HUES64 (cell line): ENCODE measurements at regions not wholly inside any gene's neighbourhood (a gene's known extent, or its start where the extent isn't known, plus 50 kb on each side); places are given as distances from the start of the nearest gene placed in this dataset.

Source experiments
- H3K27ac ChIP-seq: 2 replicates; pipeline ENCODE4 v1.7.0; 2013; ENCODE audit warnings: low read depth, low read length, inconsistent platforms
- H3K27me3 ChIP-seq: 2 replicates; pipeline ENCODE4 v1.6.1; 2013; ENCODE audit warnings: mild to moderate bottlenecking, low read length; ENCODE audit not compliant: insufficient read depth
- H3K36me3 ChIP-seq: 2 replicates; pipeline ENCODE4 v1.6.1; 2013; ENCODE audit warnings: mild to moderate bottlenecking, low read length; ENCODE audit not compliant: insufficient read depth
- H3K4me1 ChIP-seq: 2 replicates; pipeline ENCODE4 v1.6.1; 2013; ENCODE audit warnings: mild to moderate bottlenecking, low read length, moderate library complexity; ENCODE audit not compliant: insufficient read depth
- H3K4me3 ChIP-seq: 2 replicates; pipeline ENCODE4 v1.5.1; 2013; ENCODE audit warnings: mild to moderate bottlenecking, low read length, moderate library complexity
- H3K9ac ChIP-seq: 2 replicates; pipeline ENCODE4 v1.6.1; 2013; ENCODE audit warnings: mild to moderate bottlenecking, low read depth, low read length
- H3K9me3 ChIP-seq: 2 replicates; pipeline ENCODE4 v1.6.1; 2013; ENCODE audit warnings: low read depth, low read length; ENCODE audit not compliant: insufficient read depth
- WGBS: fragments of 150-250, 120-280 bp; methylation state at CpG from one replicate; pipeline ENCODE4 v1.1.7; 2013; ENCODE audit warnings: missing lambda C conversion rate; 5-methylcytosine and 5-hydroxymethylcytosine counted together

- H3K4me3 ChIP-seq, result no peak overlapping the region
- WGBS, result 66% methylated on average over 7 of the region's 7 CpGs
- H3K4me1 ChIP-seq, result peaks cover 8% of the 10 kb centered on the region; the same call in 1 of the 2 replicates
- no peaks in the 10 kb centered on the region for H3K27me3 ChIP-seq
- no peak overlapping the region for H3K27ac ChIP-seq
- no peak overlapping the region for H3K9ac ChIP-seq
- H3K9me3 ChIP-seq, result peaks cover 8% of the 10 kb centered on the region; the same call in 1 of the 2 replicates
- H3K36me3 ChIP-seq, result no peaks in the 10 kb centered on the region
These were observed 291.2 kb downstream of the SRBD1 start for GRCh38 chr2:45319683-45320455.

GRCh38 chr2:45318686-45319085 lies 292.4 kb downstream of the SRBD1 start:
- H3K9ac ChIP-seq, result no peak overlapping the region
- WGBS, result 75% methylated on average over 4 of the region's 4 CpGs
- no peak overlapping the region for H3K4me3 ChIP-seq
- H3K27me3 ChIP-seq, result no peaks in the 10 kb centered on the region
- no peaks in the 10 kb centered on the region for H3K36me3 ChIP-seq
- 0 out of 2 replicates have a peak, but pooled peaks cover 3% of the 10 kb centered on the region for H3K9me3 ChIP-seq
- peaks cover 8% of the 10 kb centered on the region; the same call in 1 of the 2 replicates for H3K4me1 ChIP-seq
- no peak overlapping the region for H3K27ac ChIP-seq

- no peak overlapping the region for H3K4me3 ChIP-seq
- H3K36me3 ChIP-seq, result no peaks in the 10 kb centered on the region
- 91% methylated on average over 9 of the region's 10 CpGs for WGBS
- H3K9ac ChIP-seq, result no peak overlapping the region
- H3K9me3 ChIP-seq, result 0 out of 2 replicates have a peak, but pooled peaks cover 3% of the 10 kb centered on the region
- H3K27me3 ChIP-seq, result no peaks in the 10 kb centered on the region
- peaks cover 8% of the 10 kb centered on the region; the same call in 1 of the 2 replicates for H3K4me1 ChIP-seq
- no peak overlapping the region for H3K27ac ChIP-seq
These were observed 294.3 kb downstream of the SRBD1 start for GRCh38 chr2:45316576-45317338.

GRCh38 chr2:45315861-45316260 lies 295.2 kb downstream of the SRBD1 start:
- Histone ChIP-seq H3K27ac (no peak overlapping the region), H3K36me3 (no peaks in the 10 kb centered on the region), H3K9me3 (0 out of 2 replicates have a peak, but pooled peaks cover 3% of the 10 kb centered on the region), H3K9ac (no peak overlapping the region), H3K27me3 (no peaks in the 10 kb centered on the region), H3K4me3 (no peak overlapping the region), H3K4me1 (peaks cover 8% of the 10 kb centered on the region; the same call in 1 of the 2 replicates)
- 93% methylated on average over 3 of the region's 3 CpGs for WGBS

GRCh38 chr2:45312275-45312674 lies 298.8 kb downstream of the SRBD1 start:
- Histone ChIP-seq H3K9me3 (no peaks in the 10 kb centered on the region), H3K4me3 (no peak overlapping the region), H3K27ac (no peak overlapping the region), H3K9ac (no peak overlapping the region), H3K4me1 (no peaks in the 10 kb centered on the region), H3K36me3 (no peaks in the 10 kb centered on the region), H3K27me3 (no peaks in the 10 kb centered on the region)
- 94% methylated on average over 7 of the region's 7 CpGs for WGBS

GRCh38 chr2:45311559-45311958 lies 299.5 kb downstream of the SRBD1 start:
- Histone ChIP-seq H3K4me1 (peaks cover 4% of the 10 kb centered on the region; the same call in 1 of the 2 replicates), H3K27ac (no peak overlapping the region), H3K9ac (no peak overlapping the region), H3K36me3 (no peaks in the 10 kb centered on the region), H3K27me3 (no peaks in the 10 kb centered on the region), H3K9me3 (no peaks in the 10 kb centered on the region), H3K4me3 (no peak overlapping the region)
- 94% methylated on average over 1 of the region's 2 CpGs for WGBS

- Histone ChIP-seq H3K4me3 (no peak overlapping the region), H3K4me1 (peaks cover 4% of the 10 kb centered on the region; the same call in 1 of the 2 replicates), H3K27me3 (no peaks in the 10 kb centered on the region), H3K9ac (no peak overlapping the region), H3K9me3 (no peaks in the 10 kb centered on the region), H3K36me3 (no peaks in the 10 kb centered on the region), H3K27ac (no peak overlapping the region)
- 85% methylated on average over 10 of the region's 11 CpGs for WGBS
These were observed 297.9 kb upstream of the SIX2 start for GRCh38 chr2:45307147-45307546.

- WGBS, result 73% methylated on average over 3 of the region's 3 CpGs
- H3K9me3 ChIP-seq, result no peaks in the 10 kb centered on the region
- H3K27ac ChIP-seq, result no peak overlapping the region
- H3K4me3 ChIP-seq, result no peak overlapping the region
- no peaks in the 10 kb centered on the region for H3K36me3 ChIP-seq
- H3K9ac ChIP-seq, result no peak overlapping the region
- H3K27me3 ChIP-seq, result no peaks in the 10 kb centered on the region
- peaks cover 4% of the 10 kb centered on the region; the same call in 1 of the 2 replicates for H3K4me1 ChIP-seq
These were observed 296.3 kb upstream of the SIX2 start for GRCh38 chr2:45305599-45305998.

- peaks cover 4% of the 10 kb centered on the region; the same call in 1 of the 2 replicates for H3K4me1 ChIP-seq
- no peak overlapping the region for H3K4me3 ChIP-seq
- H3K27me3 ChIP-seq, result no peaks in the 10 kb centered on the region
- no peaks in the 10 kb centered on the region for H3K9me3 ChIP-seq
- WGBS, result 86% methylated on average over 5 of the region's 5 CpGs
- no peaks in the 10 kb centered on the region for H3K36me3 ChIP-seq
- no peak overlapping the region for H3K27ac ChIP-seq
- H3K9ac ChIP-seq, result no peak overlapping the region
These were observed 294.4 kb upstream of the SIX2 start for GRCh38 chr2:45303417-45304202.

GRCh38 chr2:45301307-45302277 lies 292.3 kb upstream of the SIX2 start:
- H3K27me3 ChIP-seq, result no peaks in the 10 kb centered on the region
- no peaks in the 10 kb centered on the region for H3K36me3 ChIP-seq
- H3K27ac ChIP-seq, result no peak overlapping the region
- H3K9me3 ChIP-seq, result no peaks in the 10 kb centered on the region
- no peak overlapping the region for H3K4me3 ChIP-seq
- H3K4me1 ChIP-seq, result no peaks in the 10 kb centered on the region
- no peak overlapping the region for H3K9ac ChIP-seq
- 91% methylated on average over 19 of the region's 19 CpGs for WGBS
